Mammary epithelial cell (primary cell): ENCODE measurements at regions not wholly inside any gene's neighbourhood (a gene's known extent, or its start where the extent isn't known, plus 50 kb on each side); places are given as distances from the start of the nearest gene placed in this dataset.

Source experiments
- EZH2 ChIP-seq: IDR thresholded peaks from 2 replicates; pipeline ENCODE4 v1.6.1; 2012; ENCODE audit warnings: low read length, inconsistent platforms, borderline replicate concordance
- TF ChIP-seq, protein P1 (sequence below), 2 donors: IDR thresholded peaks in 1 of 2; conservative IDR thresholded peaks in 1 of 2; 2 replicates each; pipeline ENCODE4 v1.5.1; 2011 to 2012; ENCODE audit warnings: inconsistent platforms in 2 of 2, low read length in 2 of 2, mild to moderate bottlenecking in 2 of 2, control low read depth in 1 of 2, low read depth in 1 of 2; ENCODE audit not compliant: insufficient read depth in 1 of 2; ENCODE audit errors: extremely low read depth in 1 of 2

DNA sequence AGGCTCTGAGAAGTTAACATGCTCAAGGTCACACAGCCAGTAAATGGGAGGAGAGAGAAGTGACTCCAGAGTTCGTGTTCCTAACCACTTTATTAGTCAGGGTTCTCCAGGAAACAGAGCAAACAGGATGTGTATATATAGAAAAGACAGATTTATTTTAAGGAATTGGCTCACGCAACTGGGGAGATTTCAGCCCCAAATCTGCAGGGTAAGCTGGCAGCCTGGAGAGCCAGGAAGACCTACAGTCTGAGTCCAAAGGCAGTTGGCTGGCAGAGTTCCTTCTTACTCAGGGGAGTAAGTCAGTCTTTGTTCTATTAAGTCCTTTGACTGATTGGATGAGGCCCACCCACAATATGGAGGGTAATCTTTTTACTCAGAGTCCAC is 118.2 kb upstream of the PROK2 start:
- TF ChIP-seq EZH2: no peak
- TF ChIP-seq, protein P1, sequence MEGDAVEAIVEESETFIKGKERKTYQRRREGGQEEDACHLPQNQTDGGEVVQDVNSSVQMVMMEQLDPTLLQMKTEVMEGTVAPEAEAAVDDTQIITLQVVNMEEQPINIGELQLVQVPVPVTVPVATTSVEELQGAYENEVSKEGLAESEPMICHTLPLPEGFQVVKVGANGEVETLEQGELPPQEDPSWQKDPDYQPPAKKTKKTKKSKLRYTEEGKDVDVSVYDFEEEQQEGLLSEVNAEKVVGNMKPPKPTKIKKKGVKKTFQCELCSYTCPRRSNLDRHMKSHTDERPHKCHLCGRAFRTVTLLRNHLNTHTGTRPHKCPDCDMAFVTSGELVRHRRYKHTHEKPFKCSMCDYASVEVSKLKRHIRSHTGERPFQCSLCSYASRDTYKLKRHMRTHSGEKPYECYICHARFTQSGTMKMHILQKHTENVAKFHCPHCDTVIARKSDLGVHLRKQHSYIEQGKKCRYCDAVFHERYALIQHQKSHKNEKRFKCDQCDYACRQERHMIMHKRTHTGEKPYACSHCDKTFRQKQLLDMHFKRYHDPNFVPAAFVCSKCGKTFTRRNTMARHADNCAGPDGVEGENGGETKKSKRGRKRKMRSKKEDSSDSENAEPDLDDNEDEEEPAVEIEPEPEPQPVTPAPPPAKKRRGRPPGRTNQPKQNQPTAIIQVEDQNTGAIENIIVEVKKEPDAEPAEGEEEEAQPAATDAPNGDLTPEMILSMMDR (conservative IDR thresholded peaks at IDR 0.05 in 1 of 2, IDR thresholded peaks at IDR 0.05 in 1 of 2; ENCODE audit: extremely low read depth in 1 of 2, insufficient read depth in 1 of 2, low read depth in 1 of 2, low read length in 2 of 2): no peak
